LHCN-M2 (cell line): ENCODE measurements at regions not wholly inside any gene's neighbourhood (a gene's known extent, or its start where the extent isn't known, plus 50 kb on each side); places are given as distances from the start of the nearest gene placed in this dataset.

Experiments
- DNase-seq: peaks from one replicate; pipeline ENCODE4 v3.0.0-alpha.2; 2012; ENCODE audit warnings: low read depth

- DNase-seq: no peak
Measured at GRCh38 chr5:38031304-38031703, 191.5 kb upstream of the GDNF start.

DNA sequence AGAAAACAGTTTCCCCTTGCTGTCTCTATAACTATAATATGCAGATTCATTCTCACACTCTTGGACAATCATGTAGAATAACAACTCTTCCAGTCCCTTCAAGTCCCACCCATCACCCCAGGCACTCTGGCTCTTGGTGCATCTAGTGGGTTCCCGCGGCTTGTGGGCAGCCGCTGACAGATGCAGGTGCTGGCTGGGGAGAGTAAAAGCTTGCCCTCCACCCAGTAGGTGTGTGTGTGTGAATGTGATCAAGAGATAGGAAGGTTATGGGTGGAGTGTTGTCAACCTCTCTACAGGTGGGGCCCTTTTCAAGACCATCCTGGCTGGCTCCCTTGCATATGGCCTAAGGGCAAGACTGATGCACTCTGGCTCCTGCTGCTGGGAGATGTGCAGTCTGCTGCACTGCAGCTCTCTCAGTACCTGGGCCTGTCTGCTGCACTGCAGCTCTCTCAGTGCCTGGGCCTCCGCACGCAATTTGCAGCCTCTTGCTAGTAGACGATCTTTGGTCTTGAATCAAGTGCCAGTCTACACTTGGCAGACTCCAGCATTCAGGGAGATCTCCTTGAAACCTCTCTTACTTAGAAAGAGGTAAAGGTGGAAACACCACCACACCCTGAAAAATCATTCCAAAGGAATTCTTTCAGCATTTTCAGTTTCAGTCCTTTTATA lies 189.7 kb upstream of the GDNF start:
- DNase-seq: no peak

DNA sequence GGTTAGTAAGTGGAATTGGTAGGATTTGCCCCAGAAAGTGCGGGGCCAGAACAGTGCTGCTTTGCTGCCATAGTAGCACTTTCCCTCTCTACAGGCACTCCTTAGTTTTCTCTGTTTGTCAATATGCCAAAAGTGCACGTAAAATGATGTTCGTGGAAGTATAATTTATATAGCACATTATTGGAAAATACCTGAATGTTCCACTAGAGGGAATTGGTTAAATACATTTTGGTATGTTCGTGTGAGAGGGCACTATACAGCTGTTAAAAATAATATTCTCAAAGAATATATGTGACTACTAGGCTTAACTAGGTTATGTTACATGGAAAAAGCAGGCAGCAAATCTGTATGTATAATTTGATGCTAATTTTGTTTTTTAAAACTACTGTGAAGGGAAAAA lies 184.0 kb upstream of the GDNF start:
- DNase-seq: peak; percentile 10

GRCh38 chr5:38023371-38023770 lies 183.5 kb upstream of the GDNF start:
- DNase-seq: no peak

DNA sequence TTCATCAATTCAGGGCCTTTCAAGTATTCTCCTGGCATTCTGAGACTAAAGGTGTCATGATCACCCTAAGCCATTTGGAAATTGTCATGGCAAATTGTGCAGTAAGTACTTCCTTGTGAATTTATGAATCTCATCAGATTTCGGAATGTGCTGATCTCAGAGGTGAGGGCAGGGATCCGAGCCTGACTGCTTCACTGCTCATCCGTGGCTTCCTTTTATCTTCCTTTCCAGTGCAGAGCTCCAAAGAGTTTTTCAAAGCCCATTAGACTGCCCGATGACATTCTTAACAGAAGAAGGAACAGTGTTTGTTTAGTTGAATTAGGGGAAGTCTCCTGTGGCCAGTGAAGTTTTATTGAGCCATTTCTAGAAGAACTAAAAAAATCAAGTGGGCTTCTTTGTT lies 182.8 kb upstream of the GDNF start:
- DNase-seq: no peak

DNA sequence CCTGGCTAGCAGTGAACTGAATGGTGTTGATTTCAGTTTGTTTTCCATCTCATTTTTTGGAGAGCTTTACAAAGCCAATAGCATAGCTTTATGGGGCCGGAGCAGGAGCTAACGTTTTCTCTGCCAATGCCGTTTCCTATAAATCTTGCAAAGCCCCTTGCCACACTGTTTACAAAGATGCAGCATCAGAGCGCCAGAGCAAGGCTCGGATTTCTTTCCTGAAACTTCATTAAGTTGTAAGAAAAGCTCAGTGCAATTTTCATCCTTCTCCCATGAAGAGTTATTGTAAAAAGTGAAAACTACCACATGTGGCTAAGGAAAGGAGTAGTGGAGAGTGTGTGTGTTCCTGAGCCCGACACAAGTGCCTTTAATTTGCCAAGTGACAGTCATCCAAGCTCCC lies 178.2 kb upstream of the GDNF start:
- DNase-seq: no peak

GRCh38 chr5:38013107-38013506 lies 173.3 kb upstream of the GDNF start:
- DNase-seq: no peak

DNA sequence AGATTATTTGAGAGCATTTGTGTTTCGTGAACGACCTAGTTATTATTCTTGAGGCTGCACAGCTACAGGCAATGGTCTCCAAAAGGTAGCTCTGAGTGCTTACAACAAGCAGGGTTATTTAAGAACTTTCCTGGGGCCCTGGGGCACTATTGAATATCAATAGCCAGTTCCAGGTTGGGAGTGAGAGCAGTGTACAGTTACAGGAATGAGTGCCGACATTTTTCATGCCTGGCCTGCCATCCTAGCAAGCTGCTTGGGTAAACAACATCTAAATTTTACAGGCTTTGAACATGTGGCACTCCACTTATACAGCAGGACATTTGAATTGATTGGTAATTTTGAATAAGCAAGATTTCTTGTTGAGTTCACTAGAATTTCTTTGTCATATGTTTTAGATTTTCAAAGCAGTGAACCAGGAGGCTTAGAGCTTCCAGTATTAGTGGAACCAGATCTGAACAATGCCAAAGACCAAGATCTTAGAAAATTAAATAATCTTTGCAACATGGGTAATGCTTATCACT lies 171.9 kb upstream of the GDNF start:
- DNase-seq: no peak

GRCh38 chr5:38009749-38010358 lies 170.0 kb upstream of the GDNF start:
- no peak for DNase-seq

GRCh38 chr5:38008198-38008597 lies 168.4 kb upstream of the GDNF start:
- DNase-seq: no peak

DNA sequence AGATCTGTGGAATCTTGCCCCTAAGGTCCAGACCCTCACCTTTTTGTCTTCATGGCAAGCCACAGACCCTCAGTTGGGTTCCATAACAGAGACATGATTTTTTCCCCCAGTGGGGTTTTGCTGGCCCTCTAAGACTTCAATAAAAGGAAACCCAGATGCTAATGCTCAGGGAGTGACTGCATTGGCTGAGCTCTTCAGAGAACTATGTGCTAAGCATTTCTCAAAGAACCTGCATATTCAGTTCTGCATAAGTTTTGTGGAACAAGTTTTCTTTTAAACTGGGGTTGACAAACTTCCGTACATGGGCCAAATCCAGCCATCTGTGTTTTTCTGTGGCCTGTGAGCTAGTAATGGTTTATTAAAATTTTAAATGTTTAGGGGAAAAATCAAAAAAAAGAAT lies 159.8 kb upstream of the GDNF start:
- DNase-seq: no peak

GRCh38 chr5:37996918-37997317 lies 157.1 kb upstream of the GDNF start:
- no peak for DNase-seq

- DNase-seq: no peak
Measured at GRCh38 chr5:37994729-37995128, 154.9 kb upstream of the GDNF start.

DNA sequence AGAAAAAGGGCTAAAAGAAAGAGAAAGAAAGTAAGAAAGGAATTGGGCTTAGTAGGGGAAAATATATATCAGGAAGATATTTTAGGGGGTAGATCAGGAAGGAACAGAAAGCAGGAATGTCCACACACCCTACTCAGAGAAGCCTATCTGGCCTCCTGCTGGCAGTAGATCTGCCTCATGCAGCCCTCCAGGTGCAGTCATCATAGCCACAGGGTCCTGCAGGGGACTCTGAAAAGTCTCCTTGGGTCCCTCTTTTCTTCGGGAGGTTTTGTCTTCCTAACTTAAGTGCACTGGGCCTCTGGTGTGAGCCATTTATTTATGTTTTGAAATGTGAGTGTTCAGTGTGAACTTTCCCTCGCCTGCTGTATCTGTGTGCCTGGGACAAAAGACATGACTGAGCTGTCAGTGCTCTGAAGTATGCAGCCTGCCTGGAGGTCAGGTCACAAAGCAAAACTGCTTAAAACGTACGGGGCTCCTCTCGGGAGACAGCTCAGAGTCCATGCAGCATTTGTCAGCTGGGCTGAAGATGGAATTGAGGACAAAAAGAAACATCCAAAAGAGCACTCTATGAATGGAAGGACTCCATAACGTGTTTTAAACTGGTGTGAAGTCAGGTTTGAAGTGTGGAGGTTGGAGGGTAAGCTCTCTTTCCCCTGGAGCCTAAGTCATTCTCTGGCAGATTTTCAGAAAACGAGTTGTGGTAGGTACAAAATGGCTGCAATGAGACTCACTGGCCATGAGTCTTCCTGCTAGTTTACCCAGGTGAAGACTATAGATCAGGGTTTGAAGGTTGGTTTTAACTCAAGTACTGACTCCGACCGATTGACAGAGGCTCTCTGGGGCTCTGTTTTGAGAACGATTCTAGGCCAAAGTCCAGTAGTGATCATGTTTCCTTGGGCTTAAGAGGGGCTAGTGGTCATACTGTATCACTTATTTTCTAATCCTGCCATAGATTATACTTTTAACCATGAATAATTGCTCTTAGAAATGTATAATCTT lies 151.8 kb upstream of the GDNF start:
- no peak for DNase-seq

DNA sequence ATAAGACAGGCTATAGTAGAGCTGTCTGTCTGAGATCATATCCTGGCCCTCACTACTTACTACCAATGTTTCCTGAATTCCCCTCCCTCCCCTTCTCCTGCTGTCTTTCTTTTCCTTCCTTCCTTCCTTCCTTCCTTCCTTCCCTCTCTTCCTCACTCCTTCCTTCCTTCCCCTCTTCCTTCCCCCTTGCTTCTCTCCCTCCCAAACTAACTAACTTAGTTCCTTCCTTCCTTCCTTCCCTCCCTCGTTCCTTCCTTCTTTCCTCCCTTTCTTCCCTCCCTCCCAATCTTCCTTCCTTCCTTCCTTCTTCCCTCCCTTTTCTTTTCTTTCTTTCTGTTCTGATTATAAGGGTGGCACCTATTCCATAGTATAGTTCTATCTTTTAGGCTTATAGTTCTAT lies 150.0 kb upstream of the GDNF start:
- no peak for DNase-seq

GRCh38 chr5:37988454-37989046 lies 148.7 kb upstream of the GDNF start:
- DNase-seq: no peak

DNA sequence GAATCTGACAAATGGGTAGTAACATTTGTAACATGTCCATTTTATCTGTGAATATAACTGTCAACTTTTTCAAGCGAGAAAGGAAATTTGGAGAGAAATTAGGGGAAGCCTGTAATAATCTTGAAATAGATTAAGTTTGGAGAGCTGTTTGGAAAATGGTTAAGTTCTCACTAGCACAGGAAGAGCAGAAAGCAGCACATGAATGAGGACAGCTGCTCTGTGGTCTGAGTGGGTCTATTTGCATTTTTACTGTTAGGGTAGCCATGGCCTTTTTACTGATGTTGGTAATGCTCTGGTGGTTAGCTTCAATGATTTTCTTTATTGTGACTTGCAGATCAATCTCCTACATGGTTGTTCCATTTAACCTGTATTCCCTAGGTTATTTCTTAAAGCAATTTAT lies 144.5 kb upstream of the GDNF start:
- DNase-seq: no peak

GRCh38 chr5:37983463-37983862 lies 143.6 kb upstream of the GDNF start:
- no peak for DNase-seq

- DNase-seq: no peak
Measured at GRCh38 chr5:37979559-37979958, 139.7 kb upstream of the GDNF start.

DNA sequence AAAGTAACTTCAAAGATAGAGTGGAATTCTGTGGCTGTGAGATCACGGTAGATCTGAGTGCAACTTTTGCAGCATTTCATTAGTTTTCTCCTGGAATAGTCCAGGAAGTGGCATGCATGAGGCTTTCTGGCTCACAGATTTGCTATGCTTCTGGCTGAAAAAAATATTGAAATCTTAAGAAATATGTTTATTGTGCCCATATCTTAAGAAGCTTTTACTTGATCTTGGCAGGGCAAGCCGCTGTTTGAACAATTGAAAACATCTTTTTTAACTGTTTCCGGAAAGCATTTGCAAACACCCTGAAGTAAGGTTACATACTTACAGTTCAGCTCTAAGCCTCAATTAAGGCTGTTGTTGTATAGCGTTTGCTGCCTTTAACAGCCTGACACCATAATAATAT lies 135.7 kb upstream of the GDNF start:
- no peak for DNase-seq

DNA sequence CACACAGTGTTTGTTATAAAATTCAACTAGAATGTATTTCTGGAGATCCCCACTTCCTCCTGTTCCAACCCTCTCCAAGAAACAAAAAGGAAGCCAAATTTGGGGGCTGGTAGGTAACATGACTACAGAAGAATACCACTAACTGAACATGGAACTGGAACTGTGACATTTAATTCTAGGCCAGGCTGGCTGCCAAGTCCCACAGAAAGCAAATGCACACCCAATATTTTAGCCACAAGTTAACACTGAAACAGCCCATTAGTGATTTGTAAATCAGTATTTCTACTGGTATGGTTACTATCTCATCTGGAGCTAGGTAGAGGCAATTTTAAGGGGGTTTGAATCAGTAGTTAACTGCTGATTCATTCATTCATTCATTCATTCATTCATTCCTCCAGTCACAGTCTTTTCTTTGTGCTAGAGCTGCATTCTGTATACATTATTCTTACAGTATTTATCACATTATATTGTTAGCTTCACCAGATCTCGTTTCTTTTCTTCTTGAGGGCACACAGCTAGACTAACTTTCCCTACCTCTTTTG lies 131.7 kb upstream of the GDNF start:
- DNase-seq: no peak

- no peak for DNase-seq
Measured at GRCh38 chr5:37966871-37967270, 127.0 kb upstream of the GDNF start.
